ENCODE measurements at regions not wholly inside any gene's neighbourhood (a gene's known extent, or its start where the extent isn't known, plus 50 kb on each side); places are given as distances from the start of the nearest gene placed in this dataset.
A peak's percentile ranks its signal among the peaks of the same experiment; 100 is the strongest.
"Not testable (repeated sequence)": the region's sequence is repeated elsewhere in the genome, so short reads cannot be mapped to it uniquely, and the experiment has no call there.

DNA sequence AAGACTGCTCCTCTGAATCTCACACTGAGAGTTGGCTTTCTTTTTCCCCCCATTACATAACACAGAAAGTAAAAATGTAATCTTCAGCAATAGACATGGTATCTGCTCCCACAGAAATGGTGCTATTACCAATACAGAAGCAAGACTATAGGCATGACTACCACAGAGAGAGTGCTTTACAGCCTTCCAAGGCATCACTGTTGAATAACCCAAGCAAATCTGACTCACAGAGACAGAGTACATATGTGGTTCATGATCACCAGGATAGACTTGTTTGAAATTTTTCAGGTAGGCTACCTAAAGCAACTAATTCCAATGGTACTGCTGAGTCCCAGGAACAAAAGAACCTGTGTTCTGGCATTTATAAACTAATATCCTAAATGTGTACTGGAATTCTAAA lies 1373.4 kb upstream of the C9orf72 start:
- no peak for DNase-seq

GRCh38 chr9:28951945-28952344 lies 1378.7 kb upstream of the C9orf72 start:
- DNase-seq = peak; percentile 16

DNA sequence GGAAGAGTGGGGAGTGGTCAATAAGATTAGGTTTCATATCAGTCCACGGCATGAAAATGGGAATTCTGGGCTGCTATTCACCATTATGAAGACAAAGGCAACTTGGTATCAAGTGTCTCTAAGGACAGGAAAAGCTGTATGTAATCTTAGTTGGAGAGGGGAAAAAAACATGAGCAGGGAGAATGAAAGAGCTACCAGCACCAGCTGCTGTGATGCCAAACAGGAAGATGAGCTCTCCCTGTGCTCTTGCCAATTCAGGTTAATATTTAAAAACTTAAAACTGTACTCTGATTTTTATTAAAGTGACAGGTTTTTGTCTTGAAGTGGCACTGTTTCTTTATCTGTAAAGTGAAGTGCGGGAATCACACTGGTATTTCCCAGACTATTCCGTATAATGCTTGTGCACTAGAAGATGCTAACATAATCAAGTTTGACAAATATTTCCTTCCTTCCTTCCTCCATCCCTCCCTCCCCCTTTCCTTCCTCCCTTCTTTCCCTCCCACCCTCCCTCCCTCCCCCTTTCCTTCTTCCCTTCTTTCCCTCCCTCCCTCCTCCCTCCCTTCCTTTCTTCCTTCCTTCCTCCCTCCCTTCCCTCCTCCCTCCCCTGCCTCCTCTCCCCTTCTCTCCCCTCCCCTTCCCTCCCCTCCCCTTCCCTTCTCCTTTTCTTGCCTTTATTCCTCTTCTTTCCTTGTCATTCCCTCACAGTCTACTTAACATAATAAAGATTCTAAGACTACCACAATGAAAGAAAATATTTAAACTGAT lies 1383.0 kb upstream of the C9orf72 start:
- peak; percentile 93 for DNase-seq

GRCh38 chr9:28960602-28961001 lies 1387.3 kb upstream of the C9orf72 start:
- no peak for DNase-seq

DNA sequence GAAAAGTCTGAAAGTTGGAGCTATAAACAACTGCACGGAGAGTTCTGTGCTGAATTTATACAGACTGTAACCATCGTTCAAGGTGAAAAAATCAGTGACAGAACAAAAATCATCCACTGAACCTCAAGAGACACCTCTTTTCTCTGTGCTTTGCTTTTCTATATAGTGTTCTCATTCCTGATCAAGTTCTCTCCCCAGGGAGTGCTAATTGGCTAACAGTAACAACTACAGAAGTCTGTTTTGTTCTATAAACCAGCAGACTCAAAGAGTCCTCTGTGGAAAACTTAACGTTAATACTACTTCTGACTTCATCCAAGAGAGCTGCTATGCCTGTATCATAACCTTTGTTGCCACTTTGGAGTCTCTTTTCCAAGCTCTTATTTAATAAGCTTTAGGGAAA lies 1388.3 kb upstream of the C9orf72 start:
- peak; percentile 83 for DNase-seq

GRCh38 chr9:28967226-28967625 lies 1393.9 kb upstream of the C9orf72 start:
- DNase-seq = no peak

DNA sequence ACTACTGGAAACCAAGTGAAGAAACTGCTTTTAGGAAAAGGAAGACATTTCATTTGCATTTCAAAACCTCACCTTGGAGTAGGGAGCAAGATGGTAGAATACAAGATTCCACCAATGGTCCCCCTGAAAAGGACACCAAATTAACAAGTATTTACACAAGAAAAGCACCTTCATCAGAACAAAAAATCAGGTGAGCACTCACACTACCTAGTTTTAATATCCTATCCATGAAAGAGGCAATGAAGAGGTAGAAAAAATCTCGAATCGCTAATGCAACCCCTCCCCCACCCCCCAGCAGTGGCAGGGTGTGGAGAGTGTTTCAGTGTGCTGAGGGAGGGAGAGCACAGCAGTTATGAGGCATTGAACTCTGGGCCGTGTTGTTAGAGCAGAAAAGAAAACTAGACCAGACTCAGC lies 1397.0 kb upstream of the C9orf72 start:
- DNase-seq = no peak

DNA sequence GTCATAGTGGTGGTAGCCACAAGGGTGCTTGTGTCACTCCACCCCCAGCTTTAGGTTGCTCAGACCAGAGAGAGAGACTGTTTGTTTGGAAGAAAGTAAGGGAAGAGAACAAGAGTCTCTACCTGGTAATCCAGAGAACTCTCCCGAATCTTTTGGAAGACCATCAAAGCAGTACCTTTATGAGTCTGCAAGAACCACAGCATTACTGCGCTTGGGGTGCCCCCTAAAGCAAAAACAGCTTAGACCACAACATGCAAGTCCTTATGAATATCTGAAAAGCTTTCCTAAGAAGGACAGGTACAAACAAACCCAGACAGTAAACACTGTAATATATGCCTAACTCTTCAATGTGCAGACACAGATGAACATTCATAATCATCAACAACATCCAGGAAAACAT lies 1398.6 kb upstream of the C9orf72 start:
- DNase-seq = no peak

DNA sequence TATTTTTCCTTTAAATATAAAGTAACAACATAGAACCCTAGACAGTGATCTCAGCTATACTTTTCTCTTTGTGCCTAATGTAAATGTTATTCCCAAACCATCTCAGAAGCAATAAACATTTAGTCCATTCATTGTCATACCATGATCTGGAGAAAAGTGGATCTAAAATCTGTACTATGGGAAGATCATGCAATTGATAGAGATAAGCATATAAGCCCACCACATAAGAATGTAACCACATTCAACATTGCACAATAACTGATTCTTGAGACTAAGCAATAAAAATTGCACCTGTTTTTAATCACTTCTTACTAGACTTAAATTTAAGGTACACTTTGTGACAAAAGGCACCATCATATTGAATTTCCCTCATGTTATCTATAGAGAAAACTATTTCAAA lies 1403.0 kb upstream of the C9orf72 start:
- DNase-seq = no peak

DNA sequence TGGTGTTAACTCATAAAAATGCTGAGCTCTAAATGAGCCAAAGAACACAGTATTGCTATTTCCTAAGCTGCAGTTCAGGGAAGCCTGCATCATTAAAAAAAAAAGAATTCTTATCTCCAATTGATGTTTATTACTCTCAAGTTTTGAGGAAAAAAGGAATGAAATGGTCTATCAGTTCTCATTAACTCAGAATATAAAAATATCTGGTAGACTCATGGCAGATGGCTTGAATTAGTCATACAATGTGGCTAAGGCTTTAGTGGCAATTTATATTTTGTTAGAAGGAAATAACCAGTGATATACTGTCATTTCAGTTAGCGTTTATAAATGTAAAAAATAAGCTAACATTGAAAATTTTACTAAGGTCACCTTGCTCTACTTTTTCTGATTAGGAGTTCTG lies 1403.4 kb upstream of the C9orf72 start:
- DNase-seq = no peak

- DNase-seq = no peak
Measured at GRCh38 chr9:28981129-28981528, 1407.8 kb upstream of the C9orf72 start.

DNA sequence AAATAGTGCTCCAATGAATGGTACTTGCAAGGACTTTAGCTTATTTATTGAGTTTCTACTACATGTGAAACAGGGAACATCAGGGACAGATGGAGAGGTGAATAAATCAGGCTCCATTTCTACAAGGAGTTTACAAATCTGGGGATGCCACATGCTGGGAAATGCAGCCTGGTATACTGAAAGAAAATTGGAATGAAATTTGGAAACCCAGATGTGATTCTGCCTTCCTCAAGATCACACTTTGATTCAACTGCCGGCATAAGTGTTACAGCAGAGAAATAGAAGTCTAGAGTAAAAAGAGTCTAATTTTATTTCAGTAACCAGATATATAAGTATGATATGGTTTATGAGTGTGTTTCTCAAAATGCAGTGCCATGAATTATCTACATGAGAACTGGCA lies 1408.4 kb upstream of the C9orf72 start:
- DNase-seq = no peak

DNA sequence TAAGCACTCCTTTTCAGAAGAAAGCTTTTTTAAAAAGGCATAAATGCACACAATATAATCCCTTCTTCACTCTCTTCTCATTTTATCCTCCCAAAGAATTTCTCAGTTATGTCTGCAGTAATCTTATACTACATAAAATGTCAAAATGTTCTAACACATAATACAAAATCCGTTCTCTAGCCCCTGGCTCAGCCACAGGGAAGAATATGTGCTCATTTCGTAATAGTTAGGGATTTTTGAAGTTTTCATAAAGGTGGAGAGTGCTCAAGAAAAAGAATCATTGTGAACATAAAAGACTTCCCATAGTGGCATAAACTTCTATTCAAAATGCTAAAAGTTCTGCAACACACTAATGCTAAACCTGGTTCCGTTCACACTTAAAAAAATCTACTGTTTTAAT lies 1410.7 kb upstream of the C9orf72 start:
- DNase-seq = no peak

- not testable (repeated sequence) for DNase-seq
Measured at GRCh38 chr9:28990009-28990408, 1416.7 kb upstream of the C9orf72 start.

- DNase-seq = peak; percentile 74
Measured at GRCh38 chr9:28999057-28999456, 1425.8 kb upstream of the C9orf72 start.

DNA sequence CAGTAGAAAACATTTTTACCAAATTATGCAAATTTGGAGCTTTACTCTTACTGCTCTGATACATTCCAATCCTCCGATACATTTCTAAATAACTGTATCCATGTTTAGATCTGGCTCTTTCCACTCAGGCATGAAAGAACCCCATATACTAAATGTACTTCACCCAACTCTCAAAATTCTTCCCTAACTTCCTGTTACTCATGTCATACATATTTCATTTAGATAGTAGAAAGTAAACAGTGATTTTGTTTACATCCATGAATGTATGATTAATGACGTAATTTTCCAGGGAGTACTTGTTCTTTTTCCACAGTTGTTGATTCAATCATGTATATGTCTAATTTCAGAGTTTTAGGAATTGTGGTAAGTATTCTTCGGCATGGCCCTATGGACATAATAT lies 1426.5 kb upstream of the C9orf72 start:
- peak; percentile 56 for DNase-seq

GRCh38 chr9:29001006-29001405 lies 1427.7 kb upstream of the C9orf72 start:
- DNase-seq = peak; percentile 52

DNA sequence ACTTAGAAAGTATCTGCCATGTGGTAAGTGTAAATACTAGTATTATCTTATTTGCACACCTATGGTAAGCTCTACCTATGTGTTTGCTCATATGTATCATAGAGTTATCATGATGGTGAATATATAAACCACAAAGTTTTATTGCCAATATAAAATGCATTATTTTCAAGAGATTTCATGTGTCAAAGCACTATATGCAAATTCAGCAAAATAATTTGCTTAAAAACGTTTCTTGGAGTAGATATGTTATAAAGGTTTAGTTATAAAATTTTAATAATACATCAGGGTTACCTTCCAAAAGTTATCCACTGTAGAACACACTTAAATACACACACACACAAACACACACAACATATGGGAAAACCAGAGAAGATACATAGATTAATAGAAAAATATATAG lies 1431.7 kb upstream of the C9orf72 start:
- no peak for DNase-seq

- peak; percentile 92 for DNase-seq
Measured at GRCh38 chr9:29006628-29007027, 1433.3 kb upstream of the C9orf72 start.

DNA sequence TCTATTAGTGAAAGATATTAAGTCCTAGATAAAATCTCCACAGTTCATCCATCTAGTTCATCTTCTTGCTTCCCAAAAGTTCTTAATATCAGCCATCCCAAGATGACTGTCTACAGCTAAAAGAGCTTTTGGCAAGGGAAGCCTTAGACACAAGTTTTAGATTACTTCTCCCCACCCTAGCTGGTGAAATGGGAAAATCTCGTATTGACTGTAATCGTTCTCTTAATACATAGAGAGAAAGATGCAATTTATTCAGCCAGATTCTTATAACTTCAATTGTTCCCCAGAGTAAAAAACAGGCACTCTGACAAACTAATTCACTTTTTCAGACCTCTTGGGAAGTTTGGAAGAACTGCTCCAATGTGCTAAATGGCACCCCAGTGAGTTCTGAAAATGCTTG lies 1439.6 kb upstream of the C9orf72 start:
- DNase-seq = no peak

GRCh38 chr9:29021632-29022031 lies 1448.4 kb upstream of the C9orf72 start:
- no peak for DNase-seq

DNA sequence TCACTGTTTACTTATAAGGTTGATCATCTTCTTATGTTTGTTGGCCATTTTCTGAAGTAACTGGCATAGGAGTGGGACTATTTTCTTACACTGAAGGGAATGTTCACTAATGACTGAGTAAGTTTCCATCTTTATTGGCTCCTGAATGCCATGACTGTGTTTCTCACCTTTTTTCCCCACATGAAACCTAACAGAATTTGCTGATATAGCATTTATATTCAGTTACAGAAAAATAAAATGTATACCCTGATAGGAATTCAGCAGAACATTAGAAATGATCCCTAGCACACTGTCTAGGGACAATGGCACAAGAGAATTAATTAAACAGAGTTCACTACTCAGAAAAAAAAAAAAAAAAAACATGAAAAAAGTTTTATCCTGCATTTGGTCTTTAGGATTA lies 1465.1 kb upstream of the C9orf72 start:
- no peak for DNase-seq

- peak; percentile 51 for DNase-seq
Measured at GRCh38 chr9:29039258-29039657, 1466.0 kb upstream of the C9orf72 start.

DNA sequence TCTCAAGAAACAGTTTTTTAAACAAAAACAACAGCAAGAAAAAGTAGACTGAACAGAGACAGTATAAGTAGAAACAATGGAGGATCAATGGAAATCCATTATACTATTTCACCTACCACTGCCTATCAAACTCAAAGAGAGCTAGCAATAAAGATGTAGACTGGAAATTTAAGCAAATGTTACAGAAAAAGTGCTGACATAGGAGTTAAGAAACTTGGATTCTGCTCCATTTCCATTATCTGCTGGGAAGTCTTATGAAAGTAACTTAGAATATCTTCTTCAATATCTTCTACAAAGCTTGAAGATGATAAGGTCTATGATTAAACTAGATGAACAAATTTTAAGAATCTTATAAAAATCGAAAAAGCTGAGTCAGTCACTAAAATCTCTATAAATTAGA lies 1469.8 kb upstream of the C9orf72 start:
- DNase-seq = no peak

DNA sequence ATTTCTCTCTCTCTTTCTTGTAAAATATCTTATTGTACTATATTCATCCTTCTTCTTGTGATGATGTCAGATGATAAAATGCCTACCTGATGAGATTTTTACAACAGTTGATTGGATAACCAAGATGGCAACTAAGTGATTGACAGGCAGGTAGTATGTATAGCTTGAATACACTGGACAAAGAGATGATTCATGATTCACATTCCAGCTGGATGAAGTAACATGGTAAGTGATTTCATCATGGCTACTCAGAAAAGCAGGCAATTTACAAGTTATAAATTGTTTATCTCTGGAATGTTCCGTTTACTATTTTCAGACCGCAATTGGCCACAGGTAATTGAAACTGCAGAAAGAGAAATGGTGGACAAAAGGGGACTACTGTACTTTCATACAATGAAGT lies 1471.7 kb upstream of the C9orf72 start:
- DNase-seq = peak; percentile 31

Data from NCI-H69 (cell line).